Activated naive CD4-positive, alpha-beta T cell treated with Interleukin-2 at 50 U/mL for 16 hours (primary cell): ENCODE measurements at regions not wholly inside any gene's neighbourhood (a gene's known extent, or its start where the extent isn't known, plus 50 kb on each side); places are given as distances from the start of the nearest gene placed in this dataset.
"Not testable (repeated sequence)": the region's sequence is repeated elsewhere in the genome, so short reads cannot be mapped to it uniquely, and the experiment has no call there.

Source experiments
- DNase-seq: peaks from one replicate; pipeline ENCODE4 v3.0.0-alpha.2; 2020

- not testable (repeated sequence) for DNase-seq
Measured at GRCh38 chr1:70834365-70834764, 213.3 kb downstream of the PTGER3 start.

- no peak for DNase-seq
Measured at GRCh38 chr1:70836456-70836855, 211.2 kb downstream of the PTGER3 start.

- DNase-seq: no peak
Measured at GRCh38 chr1:70840260-70840953, 207.2 kb downstream of the PTGER3 start.

GRCh38 chr1:70842562-70842961 lies 205.1 kb downstream of the PTGER3 start:
- no peak for DNase-seq

- no peak for DNase-seq
Measured at GRCh38 chr1:70843452-70843851, 204.2 kb downstream of the PTGER3 start.

GRCh38 chr1:70847013-70847412 lies 200.6 kb downstream of the PTGER3 start:
- no peak for DNase-seq

- DNase-seq: no peak
Measured at GRCh38 chr1:70855203-70855602, 192.4 kb downstream of the PTGER3 start.

GRCh38 chr1:70856201-70856600 lies 191.4 kb downstream of the PTGER3 start:
- no peak for DNase-seq

- DNase-seq: no peak
Measured at GRCh38 chr1:70863239-70863638, 184.4 kb downstream of the PTGER3 start.

GRCh38 chr1:70864302-70864701 lies 183.3 kb downstream of the PTGER3 start:
- DNase-seq: no peak

- DNase-seq: no peak
Measured at GRCh38 chr1:70866542-70867264, 180.9 kb downstream of the PTGER3 start.

GRCh38 chr1:70871790-70872189 lies 175.8 kb downstream of the PTGER3 start:
- DNase-seq: no peak

- DNase-seq: no peak
Measured at GRCh38 chr1:70874063-70874462, 173.6 kb downstream of the PTGER3 start.

- no peak for DNase-seq
Measured at GRCh38 chr1:70874818-70875217, 172.8 kb downstream of the PTGER3 start.

GRCh38 chr1:70877343-70877742 lies 170.3 kb downstream of the PTGER3 start:
- DNase-seq: no peak

GRCh38 chr1:70887936-70888335 lies 159.7 kb downstream of the PTGER3 start:
- no peak for DNase-seq

- no peak for DNase-seq
Measured at GRCh38 chr1:70888722-70889121, 158.9 kb downstream of the PTGER3 start.

- DNase-seq: no peak
Measured at GRCh38 chr1:70890408-70890807, 157.2 kb downstream of the PTGER3 start.

- no peak for DNase-seq
Measured at GRCh38 chr1:70891051-70891843, 156.4 kb downstream of the PTGER3 start.

GRCh38 chr1:70892140-70892539 lies 155.5 kb downstream of the PTGER3 start:
- no peak for DNase-seq

GRCh38 chr1:70892930-70893329 lies 154.7 kb downstream of the PTGER3 start:
- DNase-seq: no peak

GRCh38 chr1:70893381-70893780 lies 154.2 kb downstream of the PTGER3 start:
- DNase-seq: no peak

GRCh38 chr1:70895531-70895930 lies 152.1 kb downstream of the PTGER3 start:
- DNase-seq: no peak

GRCh38 chr1:70896224-70896623 lies 151.4 kb downstream of the PTGER3 start:
- DNase-seq: no peak
